ENCODE measurements at regions not wholly inside any gene's neighbourhood (a gene's known extent, or its start where the extent isn't known, plus 50 kb on each side); places are given as distances from the start of the nearest gene placed in this dataset.

- Mint-ChIP-seq H3K36me3 (ENCODE audit: low read depth) (no peaks in the 10 kb centered on the region), H3K27ac (no peak overlapping the region)
- TF ChIP-seq CTCF (IDR thresholded peaks at IDR 0.05): no peak
These were observed 130.1 kb upstream of the EGR2 start for GRCh38 chr10:62946278-62946677.

GRCh38 chr10:62939698-62940097 lies 123.5 kb upstream of the EGR2 start:
- H3K27me3 Mint-ChIP-seq: peaks cover 16% of the 10 kb centered on the region
- no peaks in the 10 kb centered on the region for H3K9me3 Mint-ChIP-seq
- H3K36me3 Mint-ChIP-seq (ENCODE audit: low read depth): no peaks in the 10 kb centered on the region
- DNase-seq (no peak), ATAC-seq (no peak)
- no peak overlapping the region for H3K27ac Mint-ChIP-seq
- H3K4me1 Mint-ChIP-seq (ENCODE audit: low read depth): no peaks in the 10 kb centered on the region
- CTCF ChIA-PET: no interaction called here
- TF ChIP-seq CTCF (IDR thresholded peaks at IDR 0.05): no peak
- intact Hi-C loops (cut with micrococcal nuclease): no loop called here
- H3K4me3 Mint-ChIP-seq: no peak overlapping the region
- POLR2A ChIA-PET: no interaction called here

More at GRCh38 chr10:62946278-62946677, 130.1 kb upstream of the EGR2 start:
- intact Hi-C loops (cut with micrococcal nuclease): no loop called here
- Mint-ChIP-seq H3K27me3 (peaks cover 8% of the 10 kb centered on the region), H3K9me3 (no peaks in the 10 kb centered on the region), H3K4me3 (no peak overlapping the region), H3K4me1 (ENCODE audit: low read depth) (no peaks in the 10 kb centered on the region)
- DNase-seq (no peak), ATAC-seq (no peak)
- ChIA-PET POLR2A (no interaction called here), CTCF (no interaction called here)

- H3K9me3 Mint-ChIP-seq: no peaks in the 10 kb centered on the region
- intact Hi-C loops (cut with micrococcal nuclease): no loop called here
- no peaks in the 10 kb centered on the region for H3K4me1 Mint-ChIP-seq (ENCODE audit: low read depth)
- POLR2A ChIA-PET: no interaction called here
- no peak overlapping the region for H3K27ac Mint-ChIP-seq
- no peak for TF ChIP-seq CTCF (IDR thresholded peaks at IDR 0.05)
- no peak overlapping the region for H3K4me3 Mint-ChIP-seq
- DNase-seq (no peak), ATAC-seq (no peak)
- CTCF ChIA-PET: no interaction called here
- peaks cover 21% of the 10 kb centered on the region for H3K27me3 Mint-ChIP-seq
- no peaks in the 10 kb centered on the region for H3K36me3 Mint-ChIP-seq (ENCODE audit: low read depth)
These were observed 122.5 kb upstream of the EGR2 start for GRCh38 chr10:62938672-62939071.

- no peak overlapping the region for H3K4me3 Mint-ChIP-seq
- CTCF ChIA-PET: no interaction called here
- no peak for DNase-seq
- H3K27me3 Mint-ChIP-seq: peaks cover 28% of the 10 kb centered on the region
- intact Hi-C loops (cut with micrococcal nuclease): no loop called here
- no peak overlapping the region for H3K27ac Mint-ChIP-seq
- no peak for ATAC-seq
- no peaks in the 10 kb centered on the region for H3K9me3 Mint-ChIP-seq
- no peak for TF ChIP-seq CTCF (IDR thresholded peaks at IDR 0.05)
- no peaks in the 10 kb centered on the region for H3K4me1 Mint-ChIP-seq (ENCODE audit: low read depth)
- H3K36me3 Mint-ChIP-seq (ENCODE audit: low read depth): no peaks in the 10 kb centered on the region
- POLR2A ChIA-PET: no interaction called here
These were observed 121.5 kb upstream of the EGR2 start for GRCh38 chr10:62937674-62938073.

GRCh38 chr10:62935022-62935421 lies 118.9 kb upstream of the EGR2 start:
- intact Hi-C loops (cut with micrococcal nuclease): no loop called here
- peaks cover 28% of the 10 kb centered on the region for H3K27me3 Mint-ChIP-seq
- no peak for TF ChIP-seq CTCF (IDR thresholded peaks at IDR 0.05)
- no peak overlapping the region for H3K4me3 Mint-ChIP-seq
- H3K27ac Mint-ChIP-seq: no peak overlapping the region
- ChIA-PET POLR2A (no interaction called here), CTCF (no interaction called here)
- no peaks in the 10 kb centered on the region for H3K9me3 Mint-ChIP-seq
- ATAC-seq (no peak), DNase-seq (no peak)
- H3K4me1 Mint-ChIP-seq (ENCODE audit: low read depth): no peaks in the 10 kb centered on the region
- H3K36me3 Mint-ChIP-seq (ENCODE audit: low read depth): no peaks in the 10 kb centered on the region

All from activated CD8-positive, alpha-beta T cell treated with anti-CD3 and anti-CD28 coated beads for 36 hours (primary cell).